ENCODE measurements at regions not wholly inside any gene's neighbourhood (a gene's known extent, or its start where the extent isn't known, plus 50 kb on each side); places are given as distances from the start of the nearest gene placed in this dataset.

DNA sequence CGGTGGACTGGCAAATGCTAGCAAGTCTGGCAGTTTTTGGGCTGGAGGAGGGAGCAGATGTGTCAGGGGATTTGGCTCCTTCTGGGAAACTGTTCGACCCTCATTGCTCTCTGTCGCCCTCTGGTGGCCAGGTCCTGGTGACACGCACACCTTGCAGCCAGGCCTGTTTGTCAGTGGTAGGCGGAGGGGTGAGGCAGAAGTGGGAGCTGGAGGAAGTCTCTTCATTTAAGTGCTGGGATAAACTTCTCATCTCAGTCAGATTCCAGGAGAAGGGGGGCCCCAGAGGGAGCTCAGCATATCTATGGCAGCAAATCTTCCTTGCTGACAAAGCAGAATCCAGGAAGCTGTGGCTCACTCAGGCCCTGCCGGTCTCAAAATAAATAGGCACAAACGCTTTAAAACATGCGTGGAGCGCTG lies 326.5 kb downstream of the ZSWIM6 start:
- DNase-seq: peak; percentile 90
- H3K4me1 ChIP-seq: no peaks in the 10 kb centered on the region
- no peak for TF ChIP-seq POLR2A (IDR thresholded peaks at IDR 0.05)
- TF ChIP-seq CTCF (IDR thresholded peaks at IDR 0.05): peak; percentile 82 to 97 (median 92)
- intact Hi-C loops (cut with DNase I; ENCODE audit: low total_unique reads): no loop called here
- H3K9me3 ChIP-seq: no peaks in the 10 kb centered on the region
- 30% methylated on average over 9 of the region's 9 CpGs for WGBS, 2 donors
- no peak overlapping the region for H3K4me3 ChIP-seq
- no peaks in the 10 kb centered on the region for H3K27me3 ChIP-seq
- no peak overlapping the region for H3K27ac ChIP-seq
- H3K36me3 ChIP-seq (ENCODE audit: low read depth, missing control alignments): no peaks in the 10 kb centered on the region

- WGBS, 2 donors: 48 to 67% methylated on average over 13 of the region's 13 CpGs
- no peak for TF ChIP-seq POLR2A (IDR thresholded peaks at IDR 0.05)
- no peak for TF ChIP-seq CTCF (IDR thresholded peaks at IDR 0.05)
- H3K4me1 ChIP-seq: no peaks in the 10 kb centered on the region
- no peak overlapping the region for H3K27ac ChIP-seq
- no peaks in the 10 kb centered on the region for H3K36me3 ChIP-seq (ENCODE audit: low read depth, missing control alignments)
- intact Hi-C loops (cut with DNase I; ENCODE audit: low total_unique reads): no loop called here
- no peaks in the 10 kb centered on the region for H3K27me3 ChIP-seq
- no peak for DNase-seq
- H3K4me3 ChIP-seq: no peak overlapping the region
- H3K9me3 ChIP-seq: no peaks in the 10 kb centered on the region
These were observed 327.2 kb downstream of the ZSWIM6 start for GRCh38 chr5:61659221-61659696.

DNA sequence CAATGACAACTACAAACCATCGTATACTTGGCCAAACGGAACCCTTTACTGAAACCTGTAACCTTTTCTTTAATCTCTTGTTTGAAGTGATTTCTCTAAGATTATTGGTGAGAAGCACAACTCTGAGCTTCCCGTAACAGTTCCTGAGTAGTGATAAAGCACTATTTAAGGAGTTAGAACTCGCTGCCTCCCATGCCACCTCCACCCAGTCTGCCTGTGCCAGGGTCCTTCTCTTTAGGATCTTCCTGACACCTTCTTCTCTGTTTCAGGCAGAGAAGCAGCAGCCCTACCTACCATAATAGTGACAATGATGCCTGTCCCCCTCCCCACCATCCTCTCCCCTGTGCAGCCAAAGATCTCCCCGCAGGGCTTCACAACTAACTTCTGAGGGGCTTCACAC lies 330.6 kb downstream of the ZSWIM6 start:
- Histone ChIP-seq H3K27me3 (no peaks in the 10 kb centered on the region), H3K36me3 (ENCODE audit: low read depth, missing control alignments) (no peaks in the 10 kb centered on the region), H3K9me3 (no peaks in the 10 kb centered on the region), H3K27ac (no peak overlapping the region), H3K4me1 (no peaks in the 10 kb centered on the region), H3K4me3 (no peak overlapping the region)
- no peak for TF ChIP-seq POLR2A (IDR thresholded peaks at IDR 0.05)
- no peak for TF ChIP-seq CTCF (IDR thresholded peaks at IDR 0.05)
- 81 to 88% methylated on average over 5 of the region's 5 CpGs for WGBS, 2 donors
- intact Hi-C loops (cut with DNase I; ENCODE audit: low total_unique reads): no loop called here
- DNase-seq: no peak

DNA sequence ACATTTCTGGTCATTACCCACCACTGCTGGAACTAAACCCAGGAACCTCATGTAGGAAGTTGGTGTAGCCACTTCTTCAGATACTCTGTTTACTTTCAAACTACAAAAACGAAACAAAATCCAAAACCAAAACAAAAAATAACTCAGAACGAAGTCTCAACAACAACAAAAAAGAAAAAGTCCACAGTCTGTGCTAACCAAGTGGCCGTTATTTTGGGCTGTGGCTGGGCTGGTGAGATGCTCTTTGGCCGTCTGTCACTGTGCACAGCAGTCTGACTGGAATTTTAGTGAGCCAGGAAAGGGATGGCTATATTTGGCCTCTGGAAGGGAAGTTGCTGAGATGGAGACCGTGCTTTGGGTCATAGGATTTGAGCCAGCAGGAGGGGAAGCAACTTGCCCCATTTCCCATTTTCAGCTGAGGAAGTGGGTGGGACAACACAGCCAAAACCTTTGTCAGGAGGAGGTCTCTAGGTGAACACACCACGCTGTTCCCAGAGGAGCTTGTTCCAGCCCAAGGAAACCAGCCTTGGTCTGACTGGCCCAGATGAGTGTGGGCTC lies 334.1 kb downstream of the ZSWIM6 start:
- Histone ChIP-seq H3K9me3 (no peaks in the 10 kb centered on the region), H3K4me3 (no peak overlapping the region), H3K4me1 (no peaks in the 10 kb centered on the region), H3K27ac (no peak overlapping the region), H3K36me3 (ENCODE audit: low read depth, missing control alignments) (no peaks in the 10 kb centered on the region), H3K27me3 (no peaks in the 10 kb centered on the region)
- DNase-seq: no peak
- WGBS, 2 donors: 69 to 82% methylated on average over 6 of the region's 6 CpGs
- intact Hi-C loops (cut with DNase I; ENCODE audit: low total_unique reads): no loop called here
- TF ChIP-seq POLR2A (IDR thresholded peaks at IDR 0.05) (no peak), CTCF (IDR thresholded peaks at IDR 0.05) (no peak)

DNA sequence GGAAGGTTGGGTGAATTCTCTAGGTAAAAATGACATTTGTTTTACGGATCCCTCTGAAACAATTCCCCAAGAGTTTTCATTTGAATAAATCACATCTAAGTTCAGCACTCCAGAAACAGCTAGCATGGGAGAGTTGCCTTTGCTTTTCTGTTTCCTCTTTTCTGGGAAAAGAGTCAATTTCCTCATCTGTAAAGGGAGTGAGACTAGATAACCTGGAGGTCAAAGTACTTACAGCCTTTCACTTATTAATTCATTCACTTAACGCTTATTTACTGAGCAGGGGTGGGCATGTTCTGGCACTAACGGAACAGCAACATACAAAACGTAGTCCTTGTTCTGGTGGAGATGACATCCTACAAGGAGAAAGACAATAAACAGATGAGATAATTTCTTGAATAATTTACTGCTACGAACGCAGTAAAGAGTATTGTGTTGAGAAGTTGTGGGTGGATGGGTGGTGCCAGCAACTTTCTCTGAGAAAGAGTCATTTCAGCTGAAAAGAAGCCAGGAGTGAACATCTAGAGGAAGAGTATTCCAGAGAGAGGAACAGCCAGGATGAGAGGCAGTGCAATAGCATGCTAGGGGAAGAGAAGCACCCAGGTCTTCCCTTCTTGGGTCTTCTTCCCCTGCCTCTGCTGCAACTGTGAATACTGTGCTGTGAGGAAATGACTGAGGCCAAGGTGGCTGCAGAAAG lies 335.6 kb downstream of the ZSWIM6 start:
- Histone ChIP-seq H3K4me3 (no peak overlapping the region), H3K27me3 (no peaks in the 10 kb centered on the region), H3K4me1 (no peaks in the 10 kb centered on the region), H3K9me3 (no peaks in the 10 kb centered on the region), H3K27ac (no peak overlapping the region), H3K36me3 (ENCODE audit: low read depth, missing control alignments) (no peaks in the 10 kb centered on the region)
- no peak for TF ChIP-seq CTCF (IDR thresholded peaks at IDR 0.05)
- no peak for TF ChIP-seq POLR2A (IDR thresholded peaks at IDR 0.05)
- DNase-seq: no peak
- 49 to 55% methylated on average over 6 of the region's 6 CpGs for WGBS, 2 donors
- intact Hi-C loops (cut with DNase I; ENCODE audit: low total_unique reads): no loop called here

Measured in testis (tissue), 2 donors.